SK-N-SH (cell line): ENCODE measurements at regions not wholly inside any gene's neighbourhood (a gene's known extent, or its start where the extent isn't known, plus 50 kb on each side); places are given as distances from the start of the nearest gene placed in this dataset.

Experiments
- GABPA ChIP-seq: IDR thresholded peaks from 2 replicates; pipeline ENCODE4 v1.4.0; 2012; ENCODE audit warnings: low read depth, mild to moderate bottlenecking
- TAF1 ChIP-seq: IDR thresholded peaks from 2 replicates; pipeline ENCODE4 v1.6.1; 2012; ENCODE audit warnings: low read depth, mild to moderate bottlenecking, low read length, moderate library complexity, borderline replicate concordance
- TF ChIP-seq, protein P1 (sequence below): fragments of 200-600 bp; sonication (generic); IDR thresholded peaks from 2 replicates; pipeline ENCODE4 v1.6.1; 2017; ENCODE audit warnings: antibody characterized with exemption, mild to moderate bottlenecking, moderate library complexity

- TF ChIP-seq GABPA (no peak), TAF1 (no peak)
- TF ChIP-seq, protein P1, sequence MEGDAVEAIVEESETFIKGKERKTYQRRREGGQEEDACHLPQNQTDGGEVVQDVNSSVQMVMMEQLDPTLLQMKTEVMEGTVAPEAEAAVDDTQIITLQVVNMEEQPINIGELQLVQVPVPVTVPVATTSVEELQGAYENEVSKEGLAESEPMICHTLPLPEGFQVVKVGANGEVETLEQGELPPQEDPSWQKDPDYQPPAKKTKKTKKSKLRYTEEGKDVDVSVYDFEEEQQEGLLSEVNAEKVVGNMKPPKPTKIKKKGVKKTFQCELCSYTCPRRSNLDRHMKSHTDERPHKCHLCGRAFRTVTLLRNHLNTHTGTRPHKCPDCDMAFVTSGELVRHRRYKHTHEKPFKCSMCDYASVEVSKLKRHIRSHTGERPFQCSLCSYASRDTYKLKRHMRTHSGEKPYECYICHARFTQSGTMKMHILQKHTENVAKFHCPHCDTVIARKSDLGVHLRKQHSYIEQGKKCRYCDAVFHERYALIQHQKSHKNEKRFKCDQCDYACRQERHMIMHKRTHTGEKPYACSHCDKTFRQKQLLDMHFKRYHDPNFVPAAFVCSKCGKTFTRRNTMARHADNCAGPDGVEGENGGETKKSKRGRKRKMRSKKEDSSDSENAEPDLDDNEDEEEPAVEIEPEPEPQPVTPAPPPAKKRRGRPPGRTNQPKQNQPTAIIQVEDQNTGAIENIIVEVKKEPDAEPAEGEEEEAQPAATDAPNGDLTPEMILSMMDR, result no peak
These were observed 603.3 kb downstream of the PCDH18 start for GRCh38 chr4:136928957-136929411.
